Glomerular visceral epithelial cell (primary cell): ENCODE measurements at regions not wholly inside any gene's neighbourhood (a gene's known extent, or its start where the extent isn't known, plus 50 kb on each side); places are given as distances from the start of the nearest gene placed in this dataset.

Experiments used
- DNase-seq: peaks from one replicate; pipeline ENCODE4 v3.0.0-alpha.2; 2016; ENCODE audit errors: extremely low spot score

- DNase-seq, result no peak
Observed at GRCh38 chr13:33891196-33891742, 73.3 kb downstream of the RFC3 start.

GRCh38 chr13:33893559-33893958 is 75.6 kb downstream of the RFC3 start:
- DNase-seq, result no peak

GRCh38 chr13:33904431-33904830 is 86.5 kb downstream of the RFC3 start:
- no peak for DNase-seq

- no peak for DNase-seq
Observed at GRCh38 chr13:33908116-33908515, 90.2 kb downstream of the RFC3 start.

GRCh38 chr13:33910255-33910654 is 92.3 kb downstream of the RFC3 start:
- no peak for DNase-seq

GRCh38 chr13:33911521-33911920 is 93.6 kb downstream of the RFC3 start:
- no peak for DNase-seq

- DNase-seq, result no peak
Observed at GRCh38 chr13:33913829-33914228, 95.9 kb downstream of the RFC3 start.

- DNase-seq, result no peak
Observed at GRCh38 chr13:33917190-33917589, 99.2 kb downstream of the RFC3 start.

GRCh38 chr13:33918199-33918932 is 100.4 kb downstream of the RFC3 start:
- DNase-seq, result peak; percentile 62

- DNase-seq, result no peak
Observed at GRCh38 chr13:33919120-33919519, 101.2 kb downstream of the RFC3 start.

GRCh38 chr13:33925563-33925962 is 107.6 kb downstream of the RFC3 start:
- DNase-seq, result no peak

GRCh38 chr13:33927315-33927714 is 109.4 kb downstream of the RFC3 start:
- no peak for DNase-seq

- DNase-seq, result peak; percentile 36
Observed at GRCh38 chr13:33931397-33932311, 113.7 kb downstream of the RFC3 start.

- no peak for DNase-seq
Observed at GRCh38 chr13:33932769-33933406, 114.9 kb downstream of the RFC3 start.

GRCh38 chr13:33933810-33934209 is 115.9 kb downstream of the RFC3 start:
- DNase-seq, result no peak

GRCh38 chr13:33934343-33934742 is 116.4 kb downstream of the RFC3 start:
- no peak for DNase-seq

- DNase-seq, result no peak
Observed at GRCh38 chr13:33934951-33935371, 117.0 kb downstream of the RFC3 start.

GRCh38 chr13:33935969-33936368 is 118.0 kb downstream of the RFC3 start:
- DNase-seq, result no peak

- no peak for DNase-seq
Observed at GRCh38 chr13:33937373-33938098, 119.6 kb downstream of the RFC3 start.

GRCh38 chr13:33940256-33940655 is 122.3 kb downstream of the RFC3 start:
- no peak for DNase-seq

- DNase-seq, result peak; percentile 18
Observed at GRCh38 chr13:33940898-33941297, 122.9 kb downstream of the RFC3 start.
